B cell (primary cell): ENCODE measurements at regions not wholly inside any gene's neighbourhood (a gene's known extent, or its start where the extent isn't known, plus 50 kb on each side); places are given as distances from the start of the nearest gene placed in this dataset.
"Not testable (repeated sequence)": the region's sequence is repeated elsewhere in the genome, so short reads cannot be mapped to it uniquely, and the experiment has no call there.

Experiments
- ATAC-seq: fragments of 200-7000 bp; cut with Tn5 transposase; one replicate; pipeline ENCODE4 v1.10.0; 2021; ENCODE audit warnings: low read depth, mild to moderate bottlenecking, moderate number of reproducible peaks, moderate library complexity
- CTCF ChIA-PET: fragments of 350-600 bp; sonication (Branson Sonifier 250); formaldehyde crosslinking; loops from one replicate; lab custom pipeline; 2021; ENCODE audit warnings: antibody characterized with exemption, inconsistent platforms; lab: Charles Lee
- POLR2A ChIA-PET: fragments of 350-600 bp; sonication (Branson Sonifier 250); formaldehyde crosslinking; loops from one replicate; lab custom pipeline; 2021; ENCODE audit warnings: antibody characterized with exemption; lab: Charles Lee
- DNase-seq: peaks from one replicate; pipeline ENCODE4 v3.0.0; 2013
- H2AFZ ChIP-seq: 2 replicates; pipeline ENCODE4 v1.6.1; 2012; ENCODE audit warnings: mild to moderate bottlenecking, low read depth, low read length; ENCODE audit not compliant: insufficient read depth, poor library complexity, severe bottlenecking
- H3K27ac ChIP-seq, 2 donors: 1 replicate in 1 of 2; 2 replicates in 1 of 2; pipeline ENCODE4 v1.5.1; 2012 to 2013; ENCODE audit warnings: low read length in 2 of 2, mild to moderate bottlenecking in 2 of 2, moderate library complexity in 1 of 2
- H3K27me3 ChIP-seq, 4 experiments: fragments of 200-600 bp in 1 of 4; sonication (generic) in 1 of 4; replicated peaks in 1 of 4; 1 replicate in 2 of 4; 2 replicates in 2 of 4; pipeline versions ENCODE4 v1.6.1 to v1.7.0; 2013 to 2016; ENCODE audit warnings: low read length in 3 of 4, mild to moderate bottlenecking in 2 of 4, mixed read lengths in 1 of 4, moderate library complexity in 1 of 4; ENCODE audit not compliant: insufficient read depth in 4 of 4, control insufficient read depth in 3 of 4; ENCODE audit errors: control extremely low read depth in 1 of 4
- H3K36me3 ChIP-seq, 2 experiments: replicated peaks in 1 of 2; 1 replicate in 1 of 2; 2 replicates in 1 of 2; pipeline versions ENCODE4 v1.6.1 to v1.7.1; 2013; ENCODE audit warnings: low read length in 1 of 2; ENCODE audit not compliant: insufficient read depth in 2 of 2, control insufficient read depth in 1 of 2; ENCODE audit errors: control extremely low read depth in 1 of 2, extremely low read depth in 1 of 2
- H3K4me1 ChIP-seq, 2 donors: fragments of 200-600 bp in 1 of 2; sonication (generic) in 1 of 2; 1 replicate in 1 of 2; 2 replicates in 1 of 2; pipeline versions ENCODE4 v1.5.1 to v1.6.1; 2013 to 2017; ENCODE audit warnings: low read length in 2 of 2; ENCODE audit not compliant: control insufficient read depth in 2 of 2, insufficient read depth in 2 of 2
- H3K4me2 ChIP-seq: replicated peaks from 2 replicates; pipeline ENCODE3; 2012; ENCODE audit warnings: mild to moderate bottlenecking, low read depth, low read length; ENCODE audit not compliant: poor library complexity, severe bottlenecking
- H3K4me3 ChIP-seq, 5 experiments: fragments of 200-600 bp in 1 of 5; sonication (generic) in 1 of 5; 1 replicate in 3 of 5; 2 replicates in 2 of 5; pipeline versions ENCODE4 v1.5.1 to v1.7.0; 2011 to 2016; ENCODE audit warnings: low read length in 4 of 5, mild to moderate bottlenecking in 4 of 5, low read depth in 2 of 5, control low read depth in 1 of 5, moderate library complexity in 1 of 5; ENCODE audit not compliant: insufficient read depth in 1 of 5; ENCODE audit errors: control extremely low read depth in 1 of 5, extremely low read depth in 1 of 5
- H3K79me2 ChIP-seq: fragments of 200-600 bp; sonication (generic); one replicate; pipeline ENCODE4 v1.6.0; 2016; ENCODE audit warnings: low read length; ENCODE audit not compliant: control insufficient read depth, insufficient read depth
- H3K9ac ChIP-seq: fragments of 200-600 bp; sonication (generic); 2 replicates; pipeline ENCODE4 v1.6.1; 2017; ENCODE audit warnings: mild to moderate bottlenecking, low read length, moderate library complexity
- H3K9me3 ChIP-seq, 3 donors: one replicate each; pipeline versions ENCODE4 v1.6.1 to v1.7.1; 2013; ENCODE audit warnings: low read length in 2 of 3; ENCODE audit not compliant: control insufficient read depth in 2 of 3, insufficient read depth in 1 of 3; ENCODE audit errors: control extremely low read depth in 1 of 3
- H4K20me1 ChIP-seq: 2 replicates; pipeline ENCODE4 v1.6.0; 2012; ENCODE audit warnings: mild to moderate bottlenecking, low read length; ENCODE audit not compliant: insufficient read depth, control insufficient read depth, poor library complexity, severe bottlenecking
- H3K27ac Mint-ChIP-seq: one replicate; pipeline ENCODE4 v1.8.0; 2021; ENCODE audit warnings: mixed read lengths
- H3K27me3 Mint-ChIP-seq: one replicate; pipeline ENCODE4 v1.8.0; 2021; ENCODE audit warnings: mixed read lengths
- H3K4me1 Mint-ChIP-seq: one replicate; pipeline ENCODE4 v1.8.0; 2021; ENCODE audit warnings: mixed read lengths
- H3K4me3 Mint-ChIP-seq: one replicate; pipeline ENCODE4 v1.8.0; 2021; ENCODE audit warnings: mixed read lengths
- H3K9me3 Mint-ChIP-seq: one replicate; pipeline ENCODE4 v1.8.0; 2022; ENCODE audit warnings: mixed read lengths; ENCODE audit not compliant: insufficient read depth
- CTCF ChIP-seq: fragments of 200-600 bp; IDR thresholded peaks from one replicate; pipeline ENCODE4 v1.8.0; 2022; ENCODE audit warnings: antibody characterized with exemption, mild to moderate bottlenecking
- EZH2 ChIP-seq: IDR thresholded peaks from 2 replicates; pipeline ENCODE4 v1.6.1; 2012; ENCODE audit warnings: borderline replicate concordance, low read depth, mild to moderate bottlenecking, moderate library complexity, low read length; ENCODE audit not compliant: insufficient read depth, poor library complexity, severe bottlenecking
- WGBS: methylation state at CpG from one replicate; pipeline ENCODE4 v1.1.5; 2013; ENCODE audit warnings: missing lambda C conversion rate; ENCODE audit not compliant: insufficient coverage; 5-methylcytosine and 5-hydroxymethylcytosine counted together
- intact Hi-C: fragments of 100-400 bp; cut with micrococcal nuclease; formaldehyde crosslinking; loops from one replicate; pipeline ENCODE4 v1.10.0; 2022

GRCh38 chr13:61495648-61496047, 80.0 kb upstream of the PCDH20 start:
- no peaks in the 10 kb centered on the region for H3K27me3 Mint-ChIP-seq
- intact Hi-C loops, result no loop called here
- Histone ChIP-seq H3K4me3 (no peak overlapping the region), H3K27ac (no peak overlapping the region), H3K9me3 (no peaks in the 10 kb centered on the region), H3K9ac (no peak overlapping the region), H3K4me1 (no peaks in the 10 kb centered on the region), H3K27me3 (no peaks in the 10 kb centered on the region), H2AFZ (no peak overlapping the region), H3K4me2 (no peak overlapping the region), H3K36me3 (no peaks in the 10 kb centered on the region), H4K20me1 (no peaks in the 10 kb centered on the region), H3K79me2 (no peaks in the 10 kb centered on the region)
- WGBS, result 67% methylated on average over 1 of the region's 2 CpGs
- ChIA-PET CTCF (no interaction called here), POLR2A (no interaction called here)
- H3K27ac Mint-ChIP-seq, result no peak overlapping the region
- DNase-seq (no peak), ATAC-seq (no peak)
- no peak for TF ChIP-seq EZH2
- no peak for TF ChIP-seq CTCF
- peaks cover 2% of the 10 kb centered on the region for H3K9me3 Mint-ChIP-seq
- no peak overlapping the region for H3K4me3 Mint-ChIP-seq
- H3K4me1 Mint-ChIP-seq, result no peaks in the 10 kb centered on the region

DNA sequence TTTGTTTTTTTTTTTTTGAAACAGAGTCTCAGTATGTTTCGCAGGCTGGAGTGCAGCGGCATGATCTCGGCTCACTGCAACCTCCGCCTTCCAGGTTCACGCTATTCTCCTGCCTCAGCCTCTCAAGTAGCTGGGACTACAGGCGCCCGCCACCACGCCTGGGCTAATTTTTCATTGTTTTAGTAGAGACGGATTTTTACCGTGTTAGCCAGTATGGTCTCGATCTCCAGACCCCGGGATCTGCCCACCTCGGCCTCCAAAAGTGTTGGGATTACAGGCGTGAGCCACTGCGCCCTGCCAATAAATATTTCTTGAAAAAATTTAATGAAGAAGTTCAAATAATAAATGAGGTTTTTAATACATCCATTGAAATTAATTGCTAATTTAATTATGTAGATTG, 77.9 kb upstream of the PCDH20 start:
- H3K9ac ChIP-seq, POLR2A ChIA-PET, intact Hi-C loops, H3K27me3 ChIP-seq, H3K4me2 ChIP-seq, H3K27ac Mint-ChIP-seq, H3K4me1 ChIP-seq, H4K20me1 ChIP-seq, CTCF ChIA-PET, H2AFZ ChIP-seq, DNase-seq, H3K4me3 ChIP-seq, H3K27me3 Mint-ChIP-seq, H3K4me3 Mint-ChIP-seq, H3K9me3 Mint-ChIP-seq, H3K4me1 Mint-ChIP-seq, H3K36me3 ChIP-seq, H3K27ac ChIP-seq, ATAC-seq, H3K79me2 ChIP-seq, H3K9me3 ChIP-seq: not testable (repeated sequence)
- 94% methylated on average over 9 of the region's 15 CpGs for WGBS
